Keratinocyte (primary cell): ENCODE measurements at regions not wholly inside any gene's neighbourhood (a gene's known extent, or its start where the extent isn't known, plus 50 kb on each side); places are given as distances from the start of the nearest gene placed in this dataset.

ENCODE experiments used
- DNase-seq: peaks from one replicate; pipeline ENCODE4 v3.0.0-alpha.2; 2011; ENCODE audit warnings: low read depth, missing footprints, low spot score
- FAIRE-seq: peaks from 2 replicates; lab custom pipeline; 2011; peaks lifted over from hg19 to GRCh38; lab: Jason Lieb, UNC
- H2AFZ ChIP-seq: 2 replicates; pipeline ENCODE4 v1.6.0; 2012; ENCODE audit warnings: low read length, control low read depth, inconsistent platforms; ENCODE audit not compliant: control insufficient read depth
- H3K27ac ChIP-seq: 2 replicates; pipeline ENCODE4 v1.5.1; 2011; ENCODE audit warnings: low read length; ENCODE audit not compliant: control insufficient read depth, insufficient read depth
- H3K27me3 ChIP-seq: 3 replicates; pipeline ENCODE4 v1.6.0; 2011; ENCODE audit warnings: low read length; ENCODE audit not compliant: control insufficient read depth, insufficient read depth; ENCODE audit errors: extremely low read depth
- H3K36me3 ChIP-seq, 2 experiments: 2 replicates in 1 of 2; 3 replicates in 1 of 2; pipeline ENCODE4 v1.5.1; 2011; ENCODE audit warnings: low read length in 2 of 2, mild to moderate bottlenecking in 1 of 2; ENCODE audit not compliant: control insufficient read depth in 2 of 2, insufficient read depth in 2 of 2; ENCODE audit errors: extremely low read depth in 1 of 2
- H3K4me1 ChIP-seq: 3 replicates; pipeline ENCODE4 v1.5.1; 2011; ENCODE audit warnings: low read length; ENCODE audit not compliant: control insufficient read depth, insufficient read depth; ENCODE audit errors: extremely low read depth
- H3K4me2 ChIP-seq: 3 replicates; pipeline ENCODE4 v1.6.0; 2011; ENCODE audit warnings: low read depth, low read length; ENCODE audit not compliant: control insufficient read depth, insufficient read depth; ENCODE audit errors: extremely low read depth
- H3K4me3 ChIP-seq, 3 experiments: fragments of 200-600 bp in 1 of 3; sonication (generic) in 1 of 3; 2 replicates in 2 of 3; 3 replicates in 1 of 3; pipeline ENCODE4 v1.5.1; 2011 to 2016; ENCODE audit warnings: low read length in 3 of 3, mild to moderate bottlenecking in 3 of 3, control low read depth in 2 of 3, inconsistent platforms in 1 of 3, low read depth in 1 of 3, mixed read lengths in 1 of 3, mixed run types in 1 of 3, moderate library complexity in 1 of 3; ENCODE audit not compliant: control insufficient read depth in 2 of 3, insufficient read depth in 2 of 3; ENCODE audit errors: extremely low read depth in 1 of 3
- H3K79me2 ChIP-seq: 2 replicates; pipeline ENCODE4 v1.6.0; 2012; ENCODE audit warnings: low read length; ENCODE audit not compliant: control insufficient read depth, insufficient read depth
- H3K9ac ChIP-seq: 3 replicates; pipeline ENCODE4 v1.6.0; 2011; ENCODE audit warnings: low read length; ENCODE audit not compliant: control insufficient read depth, insufficient read depth; ENCODE audit errors: extremely low read depth
- H3K9me1 ChIP-seq: 3 replicates; pipeline ENCODE4 v1.6.0; 2011; ENCODE audit warnings: low read length; ENCODE audit not compliant: control insufficient read depth, insufficient read depth; ENCODE audit errors: extremely low read depth
- H3K9me3 ChIP-seq: 2 replicates; pipeline ENCODE4 v1.5.1; 2012; ENCODE audit warnings: low read depth, low read length; ENCODE audit not compliant: control insufficient read depth
- H4K20me1 ChIP-seq: 3 replicates; pipeline ENCODE4 v1.6.0; 2011; ENCODE audit warnings: low read length; ENCODE audit not compliant: control insufficient read depth, insufficient read depth; ENCODE audit errors: extremely low read depth
- CTCF ChIP-seq, 3 experiments: IDR thresholded peaks in 1 of 3; conservative IDR thresholded peaks in 1 of 3; optimal IDR thresholded peaks in 1 of 3; 2 replicates in 2 of 3; 3 replicates in 1 of 3; pipeline versions ENCODE3 to v1.5.1; 2011; ENCODE audit warnings: low read length in 3 of 3, mild to moderate bottlenecking in 3 of 3, moderate library complexity in 2 of 3, control low read depth in 1 of 3, inconsistent platforms in 1 of 3; ENCODE audit not compliant: insufficient read depth in 2 of 3; ENCODE audit errors: extremely low read depth in 1 of 3
- EZH2 ChIP-seq: IDR thresholded peaks from one replicate; pipeline ENCODE4 v1.6.1; 2012; ENCODE audit warnings: inconsistent platforms, mild to moderate bottlenecking, low read length, moderate library complexity
- dilution Hi-C: fragments of 300-500 bp; cut with MboI; formaldehyde crosslinking; loops from one replicate; pipeline ENCODE4 v1.7.0; 2020; ENCODE audit warnings: low sequenced_read_pairs; ENCODE audit not compliant: extremely low pct_ligation_motif_present

- dilution Hi-C loops: no loop called here
- no peaks in the 10 kb centered on the region for H3K9me1 ChIP-seq
Observed at GRCh38 chr4:133938061-133938460, 263.5 kb downstream of the PABPC4L start.

GRCh38 chr4:133929531-133930239 is 271.9 kb downstream of the PABPC4L start:
- Histone ChIP-seq H3K27me3 (no peaks in the 10 kb centered on the region), H3K4me3 (no peak overlapping the region), H3K36me3 (no peaks in the 10 kb centered on the region), H3K4me1 (no peaks in the 10 kb centered on the region), H3K9me1 (no peaks in the 10 kb centered on the region), H3K79me2 (no peaks in the 10 kb centered on the region), H4K20me1 (no peaks in the 10 kb centered on the region), H3K4me2 (no peak overlapping the region), H3K9ac (no peak overlapping the region), H3K9me3 (no peaks in the 10 kb centered on the region), H3K27ac (no peak overlapping the region), H2AFZ (no peak overlapping the region)
- no peak for FAIRE-seq
- TF ChIP-seq EZH2 (no peak), CTCF (optimal IDR thresholded peaks at IDR 0.05 in 1 of 3, IDR thresholded peaks at IDR 0.05 in 1 of 3, conservative IDR thresholded peaks at IDR 0.05 in 1 of 3; ENCODE audit: extremely low read depth in 1 of 3, insufficient read depth in 2 of 3, low read length in 3 of 3) (no peak)
- dilution Hi-C loops: no loop called here
- DNase-seq: no peak

More at GRCh38 chr4:133938061-133938460, 263.5 kb downstream of the PABPC4L start:
- Histone ChIP-seq H3K27me3 (no peaks in the 10 kb centered on the region), H3K36me3 (no peaks in the 10 kb centered on the region), H2AFZ (no peak overlapping the region), H3K4me1 (no peaks in the 10 kb centered on the region), H3K4me3 (no peak overlapping the region), H4K20me1 (no peaks in the 10 kb centered on the region), H3K4me2 (no peak overlapping the region), H3K27ac (no peak overlapping the region), H3K79me2 (no peaks in the 10 kb centered on the region), H3K9ac (no peak overlapping the region), H3K9me3 (no peaks in the 10 kb centered on the region)
- no peak for FAIRE-seq
- no peak for DNase-seq
- TF ChIP-seq CTCF (optimal IDR thresholded peaks at IDR 0.05 in 1 of 3, IDR thresholded peaks at IDR 0.05 in 1 of 3, conservative IDR thresholded peaks at IDR 0.05 in 1 of 3; ENCODE audit: extremely low read depth in 1 of 3, insufficient read depth in 2 of 3, low read length in 3 of 3): no peak
- TF ChIP-seq EZH2: no peak
